ENCODE measurements at regions not wholly inside any gene's neighbourhood (a gene's known extent, or its start where the extent isn't known, plus 50 kb on each side); places are given as distances from the start of the nearest gene placed in this dataset.

- no peak overlapping the region for H3K4me3 ChIP-seq (ENCODE audit: severe bottlenecking)
- DNase-seq (ENCODE audit: low spot score) (no peak), ATAC-seq (ENCODE audit: low read depth) (no peak)
- TF ChIP-seq CTCF (IDR thresholded peaks at IDR 0.05; ENCODE audit: poor library complexity, severe bottlenecking) = no peak
- H3K4me1 ChIP-seq (ENCODE audit: insufficient read depth, poor library complexity, severe bottlenecking) = no peaks in the 10 kb centered on the region
- no peak overlapping the region for H3K27ac ChIP-seq (ENCODE audit: poor library complexity, severe bottlenecking)
- no peaks in the 10 kb centered on the region for H3K36me3 ChIP-seq (ENCODE audit: low read depth)
- H3K9me3 ChIP-seq (ENCODE audit: severe bottlenecking) = no peaks in the 10 kb centered on the region
- H3K27me3 ChIP-seq (ENCODE audit: insufficient read depth, poor library complexity, severe bottlenecking) = no peaks in the 10 kb centered on the region
Observed at GRCh38 chr2:4942441-4942840, 749.7 kb upstream of the SOX11 start.

DNA sequence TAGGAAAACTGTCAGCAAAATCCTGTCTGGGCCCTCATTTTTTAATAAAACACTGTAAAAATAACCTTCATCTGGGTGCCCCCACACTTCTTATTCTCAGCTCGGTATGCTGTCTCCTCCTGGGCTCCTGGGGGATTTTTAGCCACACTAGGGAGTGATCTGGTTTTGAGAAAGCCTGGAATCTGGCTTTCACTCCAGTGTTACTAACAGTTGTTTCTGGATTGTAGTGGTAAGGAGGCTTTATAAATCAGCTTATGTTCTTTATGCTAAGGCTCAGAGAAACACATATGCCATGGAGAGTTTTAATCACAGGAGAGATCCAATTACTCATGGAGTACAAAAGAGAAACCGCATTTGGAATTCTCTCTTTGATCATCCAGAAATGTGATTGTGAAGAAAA, 744.3 kb upstream of the SOX11 start:
- ATAC-seq (ENCODE audit: low read depth) (no peak), DNase-seq (ENCODE audit: low spot score) (no peak)
- Histone ChIP-seq H3K4me3 (ENCODE audit: severe bottlenecking) (no peak overlapping the region), H3K36me3 (ENCODE audit: low read depth) (no peaks in the 10 kb centered on the region), H3K4me1 (ENCODE audit: insufficient read depth, poor library complexity, severe bottlenecking) (no peaks in the 10 kb centered on the region), H3K27ac (ENCODE audit: poor library complexity, severe bottlenecking) (no peak overlapping the region), H3K27me3 (ENCODE audit: insufficient read depth, poor library complexity, severe bottlenecking) (no peaks in the 10 kb centered on the region), H3K9me3 (ENCODE audit: severe bottlenecking) (no peaks in the 10 kb centered on the region)
- TF ChIP-seq CTCF (IDR thresholded peaks at IDR 0.05; ENCODE audit: poor library complexity, severe bottlenecking) = no peak

DNA sequence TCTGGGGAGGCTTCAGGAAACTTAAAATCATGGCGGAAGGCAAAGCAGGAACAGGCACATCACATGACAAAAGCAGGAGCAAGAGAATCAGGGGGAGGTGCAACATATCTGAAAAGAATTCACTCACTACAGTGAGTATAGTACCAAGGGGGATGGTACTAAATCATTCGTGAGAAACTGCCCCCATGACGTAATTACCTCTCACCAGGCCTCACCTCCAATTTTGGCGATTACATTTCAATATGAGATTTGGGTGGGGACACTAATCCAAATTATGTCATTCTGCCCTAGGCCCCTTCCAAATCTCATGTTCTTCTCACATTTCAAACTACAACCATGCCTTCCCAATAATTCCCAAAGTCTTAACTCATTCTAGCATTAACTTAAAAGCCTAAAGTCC, 740.8 kb upstream of the SOX11 start:
- DNase-seq (ENCODE audit: low spot score) = no peak
- Histone ChIP-seq H3K4me3 (ENCODE audit: severe bottlenecking) (no peak overlapping the region), H3K4me1 (ENCODE audit: insufficient read depth, poor library complexity, severe bottlenecking) (no peaks in the 10 kb centered on the region), H3K36me3 (ENCODE audit: low read depth) (no peaks in the 10 kb centered on the region), H3K27ac (ENCODE audit: poor library complexity, severe bottlenecking) (no peak overlapping the region), H3K27me3 (ENCODE audit: insufficient read depth, poor library complexity, severe bottlenecking) (no peaks in the 10 kb centered on the region), H3K9me3 (ENCODE audit: severe bottlenecking) (no peaks in the 10 kb centered on the region)
- TF ChIP-seq CTCF (IDR thresholded peaks at IDR 0.05; ENCODE audit: poor library complexity, severe bottlenecking) = no peak
- ATAC-seq (ENCODE audit: low read depth) = no peak

DNA sequence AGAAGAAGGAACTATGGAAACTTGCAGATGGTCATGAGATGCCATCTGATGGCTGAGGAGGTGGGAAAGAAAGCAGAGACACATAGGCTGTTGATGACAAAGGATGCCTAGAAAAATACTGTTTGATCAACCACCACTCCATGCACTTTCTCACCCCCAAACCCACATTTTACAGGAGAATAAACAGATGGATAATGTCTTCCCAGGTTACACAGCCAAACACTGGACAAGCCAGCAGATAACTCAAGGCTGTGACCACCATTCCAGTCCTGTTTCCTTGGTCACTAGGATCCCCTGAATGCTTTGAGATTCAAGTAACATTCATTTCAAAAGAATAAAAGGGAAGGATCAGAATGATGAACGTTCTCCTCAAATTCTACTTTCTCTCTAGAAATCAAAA, 733.0 kb upstream of the SOX11 start:
- ATAC-seq (ENCODE audit: low read depth) = no peak
- DNase-seq (ENCODE audit: low spot score) = no peak
- Histone ChIP-seq H3K36me3 (ENCODE audit: low read depth) (no peaks in the 10 kb centered on the region), H3K4me1 (ENCODE audit: insufficient read depth, poor library complexity, severe bottlenecking) (peaks cover 5% of the 10 kb centered on the region), H3K27me3 (ENCODE audit: insufficient read depth, poor library complexity, severe bottlenecking) (no peaks in the 10 kb centered on the region), H3K27ac (ENCODE audit: poor library complexity, severe bottlenecking) (no peak overlapping the region), H3K9me3 (ENCODE audit: severe bottlenecking) (no peaks in the 10 kb centered on the region), H3K4me3 (ENCODE audit: severe bottlenecking) (no peak overlapping the region)
- TF ChIP-seq CTCF (IDR thresholded peaks at IDR 0.05; ENCODE audit: poor library complexity, severe bottlenecking) = no peak

DNA sequence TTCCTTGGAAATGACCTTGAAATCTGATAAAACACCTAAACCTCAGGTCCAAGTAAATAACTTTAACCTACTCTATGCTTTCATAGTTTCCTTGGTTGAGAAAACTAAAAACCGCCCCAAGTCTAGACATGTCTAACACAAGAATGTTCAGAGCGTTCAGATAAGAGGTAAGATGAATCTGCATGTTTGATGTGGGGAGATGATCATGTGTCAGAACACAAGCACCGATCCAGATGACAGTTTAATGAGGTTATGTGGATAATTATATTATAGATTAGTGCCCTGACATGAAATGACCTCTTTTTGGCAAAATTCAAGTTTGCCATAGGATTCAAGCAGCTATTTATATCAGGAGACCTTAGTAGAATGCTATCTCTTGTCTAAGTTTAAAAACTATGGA, 729.8 kb upstream of the SOX11 start:
- no peaks in the 10 kb centered on the region for H3K27me3 ChIP-seq (ENCODE audit: insufficient read depth, poor library complexity, severe bottlenecking)
- no peak overlapping the region for H3K27ac ChIP-seq (ENCODE audit: poor library complexity, severe bottlenecking)
- DNase-seq (ENCODE audit: low spot score) (no peak), ATAC-seq (ENCODE audit: low read depth) (peak; percentile 49; the same call in 1 of the 3 replicates)
- TF ChIP-seq CTCF (IDR thresholded peaks at IDR 0.05; ENCODE audit: poor library complexity, severe bottlenecking) = no peak
- no peak overlapping the region for H3K4me3 ChIP-seq (ENCODE audit: severe bottlenecking)
- H3K9me3 ChIP-seq (ENCODE audit: severe bottlenecking) = no peaks in the 10 kb centered on the region
- H3K36me3 ChIP-seq (ENCODE audit: low read depth) = no peaks in the 10 kb centered on the region
- H3K4me1 ChIP-seq (ENCODE audit: insufficient read depth, poor library complexity, severe bottlenecking) = peaks cover 5% of the 10 kb centered on the region
